ENCODE measurements at regions not wholly inside any gene's neighbourhood (a gene's known extent, or its start where the extent isn't known, plus 50 kb on each side); places are given as distances from the start of the nearest gene placed in this dataset.

DNA sequence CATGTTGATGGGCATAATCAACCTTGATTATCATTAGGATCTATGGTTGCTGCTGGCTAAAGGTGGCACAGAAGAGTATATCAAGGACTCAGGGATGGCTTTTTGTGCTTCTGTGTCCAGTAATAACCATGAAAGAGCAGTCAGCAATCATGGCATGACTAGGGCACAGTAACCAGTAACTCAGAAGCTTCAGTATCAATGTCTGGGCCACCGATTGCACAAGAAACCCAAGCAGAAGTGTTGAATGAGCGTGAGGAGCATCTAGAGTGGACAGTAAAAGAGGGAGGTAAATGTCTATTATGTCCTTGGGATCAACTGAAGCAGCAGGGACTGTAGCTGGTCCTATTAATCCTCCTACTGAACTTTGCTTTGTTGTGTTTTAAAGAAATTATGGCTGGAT, 81.5 kb upstream of the F13A1 start:
- BruUV-seq (replicated peaks): no TSS peak
- DNase-seq (ENCODE audit: low read depth, low spot score): no peak

DNA sequence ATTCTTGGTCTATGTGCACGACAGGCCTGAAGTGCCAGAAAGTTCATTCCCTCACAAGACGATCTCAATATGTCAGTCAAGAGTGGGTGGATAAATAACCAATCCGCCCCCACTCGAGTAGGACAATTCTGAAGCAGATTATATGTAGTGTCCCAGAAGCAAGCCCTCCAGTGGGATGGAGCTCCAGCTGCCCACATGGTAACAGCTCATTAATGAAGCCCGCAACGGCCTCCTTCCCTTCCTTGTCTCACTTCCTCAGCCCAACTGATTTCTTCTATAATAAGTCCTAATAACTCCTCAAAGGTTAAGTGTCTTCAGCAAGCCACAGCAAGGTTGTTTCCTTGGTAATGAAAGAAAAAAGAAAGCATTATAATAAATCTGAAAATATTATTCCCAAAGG, 82.1 kb upstream of the F13A1 start:
- TF ChIP-seq, protein P1, sequence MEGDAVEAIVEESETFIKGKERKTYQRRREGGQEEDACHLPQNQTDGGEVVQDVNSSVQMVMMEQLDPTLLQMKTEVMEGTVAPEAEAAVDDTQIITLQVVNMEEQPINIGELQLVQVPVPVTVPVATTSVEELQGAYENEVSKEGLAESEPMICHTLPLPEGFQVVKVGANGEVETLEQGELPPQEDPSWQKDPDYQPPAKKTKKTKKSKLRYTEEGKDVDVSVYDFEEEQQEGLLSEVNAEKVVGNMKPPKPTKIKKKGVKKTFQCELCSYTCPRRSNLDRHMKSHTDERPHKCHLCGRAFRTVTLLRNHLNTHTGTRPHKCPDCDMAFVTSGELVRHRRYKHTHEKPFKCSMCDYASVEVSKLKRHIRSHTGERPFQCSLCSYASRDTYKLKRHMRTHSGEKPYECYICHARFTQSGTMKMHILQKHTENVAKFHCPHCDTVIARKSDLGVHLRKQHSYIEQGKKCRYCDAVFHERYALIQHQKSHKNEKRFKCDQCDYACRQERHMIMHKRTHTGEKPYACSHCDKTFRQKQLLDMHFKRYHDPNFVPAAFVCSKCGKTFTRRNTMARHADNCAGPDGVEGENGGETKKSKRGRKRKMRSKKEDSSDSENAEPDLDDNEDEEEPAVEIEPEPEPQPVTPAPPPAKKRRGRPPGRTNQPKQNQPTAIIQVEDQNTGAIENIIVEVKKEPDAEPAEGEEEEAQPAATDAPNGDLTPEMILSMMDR (IDR thresholded peaks at IDR 0.05): no peak
- TF ChIP-seq TCF7L2 (IDR thresholded peaks at IDR 0.05; ENCODE audit: low read depth, low read length) (no peak), POLR2AphosphoS5 (IDR thresholded peaks at IDR 0.05; ENCODE audit: low read depth, low read length) (no peak), SIN3A (IDR thresholded peaks at IDR 0.05; ENCODE audit: borderline replicate concordance, insufficient read depth, low read depth, low read length) (no peak)
- TF ChIP-seq, protein P2, sequence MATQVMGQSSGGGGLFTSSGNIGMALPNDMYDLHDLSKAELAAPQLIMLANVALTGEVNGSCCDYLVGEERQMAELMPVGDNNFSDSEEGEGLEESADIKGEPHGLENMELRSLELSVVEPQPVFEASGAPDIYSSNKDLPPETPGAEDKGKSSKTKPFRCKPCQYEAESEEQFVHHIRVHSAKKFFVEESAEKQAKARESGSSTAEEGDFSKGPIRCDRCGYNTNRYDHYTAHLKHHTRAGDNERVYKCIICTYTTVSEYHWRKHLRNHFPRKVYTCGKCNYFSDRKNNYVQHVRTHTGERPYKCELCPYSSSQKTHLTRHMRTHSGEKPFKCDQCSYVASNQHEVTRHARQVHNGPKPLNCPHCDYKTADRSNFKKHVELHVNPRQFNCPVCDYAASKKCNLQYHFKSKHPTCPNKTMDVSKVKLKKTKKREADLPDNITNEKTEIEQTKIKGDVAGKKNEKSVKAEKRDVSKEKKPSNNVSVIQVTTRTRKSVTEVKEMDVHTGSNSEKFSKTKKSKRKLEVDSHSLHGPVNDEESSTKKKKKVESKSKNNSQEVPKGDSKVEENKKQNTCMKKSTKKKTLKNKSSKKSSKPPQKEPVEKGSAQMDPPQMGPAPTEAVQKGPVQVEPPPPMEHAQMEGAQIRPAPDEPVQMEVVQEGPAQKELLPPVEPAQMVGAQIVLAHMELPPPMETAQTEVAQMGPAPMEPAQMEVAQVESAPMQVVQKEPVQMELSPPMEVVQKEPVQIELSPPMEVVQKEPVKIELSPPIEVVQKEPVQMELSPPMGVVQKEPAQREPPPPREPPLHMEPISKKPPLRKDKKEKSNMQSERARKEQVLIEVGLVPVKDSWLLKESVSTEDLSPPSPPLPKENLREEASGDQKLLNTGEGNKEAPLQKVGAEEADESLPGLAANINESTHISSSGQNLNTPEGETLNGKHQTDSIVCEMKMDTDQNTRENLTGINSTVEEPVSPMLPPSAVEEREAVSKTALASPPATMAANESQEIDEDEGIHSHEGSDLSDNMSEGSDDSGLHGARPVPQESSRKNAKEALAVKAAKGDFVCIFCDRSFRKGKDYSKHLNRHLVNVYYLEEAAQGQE (IDR thresholded peaks at IDR 0.05; ENCODE audit: insufficient read depth in 1 of 2, low read depth in 2 of 2, low read length in 1 of 2): no peak
- no peaks in the 10 kb centered on the region for H3K4me1 ChIP-seq (ENCODE audit: control insufficient read depth, insufficient read depth, low read length)
- no peak overlapping the region for H3K27ac ChIP-seq (ENCODE audit: low read length)
- H3K27me3 ChIP-seq (ENCODE audit: control insufficient read depth, insufficient read depth, low read length): peaks cover 5% of the 10 kb centered on the region; the same call in 1 of the 2 replicates
- no TSS peak for BruUV-seq (replicated peaks)
- ChIA-PET POLR2A (no interaction called here), CTCF (no interaction called here)
- H3K9me3 ChIP-seq (ENCODE audit: control insufficient read depth, insufficient read depth, low read depth, low read length): no peaks in the 10 kb centered on the region
- intact Hi-C loops (cut with micrococcal nuclease; ENCODE audit: unreplicated experiment) (no loop called here), in situ Hi-C loops (cut with HindIII; ENCODE audit: low pct_unique_long_range_greater_than_20kb, low sequenced_read_pairs) (no loop called here)
- DNase-seq (ENCODE audit: low read depth, low spot score) (no peak), ATAC-seq (no peak)
- no peak overlapping the region for H3K4me3 ChIP-seq (ENCODE audit: low read depth in 2 of 2, low read length in 2 of 2)
- H3K36me3 ChIP-seq (ENCODE audit: control insufficient read depth, insufficient read depth, low read length): no peaks in the 10 kb centered on the region

More for the DNA sequence above, 81.5 kb upstream of the F13A1 start:
- TF ChIP-seq, protein P2 (IDR thresholded peaks at IDR 0.05; ENCODE audit: insufficient read depth in 1 of 2, low read depth in 2 of 2, low read length in 1 of 2): no peak
- no peak for TF ChIP-seq SIN3A (IDR thresholded peaks at IDR 0.05; ENCODE audit: borderline replicate concordance, insufficient read depth, low read depth, low read length)
- TF ChIP-seq TCF7L2 (IDR thresholded peaks at IDR 0.05; ENCODE audit: low read depth, low read length): no peak
- TF ChIP-seq POLR2AphosphoS5 (IDR thresholded peaks at IDR 0.05; ENCODE audit: low read depth, low read length): no peak
- TF ChIP-seq, protein P1 (IDR thresholded peaks at IDR 0.05): no peak
- in situ Hi-C loops (cut with HindIII; ENCODE audit: low pct_unique_long_range_greater_than_20kb, low sequenced_read_pairs): no loop called here
- H3K4me3 ChIP-seq (ENCODE audit: low read depth in 2 of 2, low read length in 2 of 2): no peak overlapping the region
- H3K9me3 ChIP-seq (ENCODE audit: control insufficient read depth, insufficient read depth, low read depth, low read length): no peaks in the 10 kb centered on the region
- no peak overlapping the region for H3K27ac ChIP-seq (ENCODE audit: low read length)
- H3K4me1 ChIP-seq (ENCODE audit: control insufficient read depth, insufficient read depth, low read length): no peaks in the 10 kb centered on the region
- ChIA-PET CTCF (no interaction called here), POLR2A (no interaction called here)
- peaks cover 5% of the 10 kb centered on the region; the same call in 1 of the 2 replicates for H3K27me3 ChIP-seq (ENCODE audit: control insufficient read depth, insufficient read depth, low read length)
- H3K36me3 ChIP-seq (ENCODE audit: control insufficient read depth, insufficient read depth, low read length): no peaks in the 10 kb centered on the region
- no peak for ATAC-seq
- intact Hi-C loops (cut with micrococcal nuclease; ENCODE audit: unreplicated experiment): no loop called here
